H9 (cell line): ENCODE measurements at regions not wholly inside any gene's neighbourhood (a gene's known extent, or its start where the extent isn't known, plus 50 kb on each side); places are given as distances from the start of the nearest gene placed in this dataset.

Experiments
- DNase-seq: peaks from one replicate; pipeline ENCODE4 v3.0.0-alpha.2; 2017
- H2AFZ ChIP-seq: one replicate; pipeline ENCODE4 v1.6.1; 2013; ENCODE audit warnings: mild to moderate bottlenecking, low read length, control low read depth, moderate library complexity
- H2AK5ac ChIP-seq: 2 replicates; pipeline ENCODE4 v1.6.1; 2013; ENCODE audit warnings: low read length, control low read depth, mixed read lengths; ENCODE audit not compliant: insufficient read length
- H2BK120ac ChIP-seq: one replicate; pipeline ENCODE4 v1.6.1; 2013; ENCODE audit warnings: low read depth, mild to moderate bottlenecking, low read length, control low read depth, inconsistent platforms; ENCODE audit not compliant: poor library complexity, severe bottlenecking
- H2BK12ac ChIP-seq: 2 replicates; pipeline ENCODE4 v1.6.1; 2013; ENCODE audit warnings: low read length, control low read depth, mixed read lengths, low read depth; ENCODE audit not compliant: insufficient read length
- H2BK15ac ChIP-seq: 2 replicates; pipeline ENCODE4 v1.6.1; 2013; ENCODE audit warnings: low read depth, low read length, control low read depth
- H2BK20ac ChIP-seq: one replicate; pipeline ENCODE4 v1.6.1; 2013; ENCODE audit warnings: low read depth, mild to moderate bottlenecking, low read length, control low read depth, inconsistent platforms; ENCODE audit not compliant: poor library complexity, severe bottlenecking
- H2BK5ac ChIP-seq: 2 replicates; pipeline ENCODE4 v1.6.1; 2013; ENCODE audit warnings: low read length, control low read depth, mixed read lengths; ENCODE audit not compliant: insufficient read length
- H3K14ac ChIP-seq: 2 replicates; pipeline ENCODE4 v1.6.1; 2013; ENCODE audit warnings: low read length, control low read depth; ENCODE audit not compliant: insufficient read depth
- H3K18ac ChIP-seq: 2 replicates; pipeline ENCODE4 v1.6.1; 2013; ENCODE audit warnings: low read depth, mild to moderate bottlenecking, mixed read lengths, low read length, control low read depth; ENCODE audit not compliant: insufficient read length
- H3K23ac ChIP-seq: 2 replicates; pipeline ENCODE4 v1.6.1; 2013; ENCODE audit warnings: low read length, control low read depth, mixed read lengths, low read depth; ENCODE audit not compliant: insufficient read length
- H3K23me2 ChIP-seq: 2 replicates; pipeline ENCODE4 v1.6.1; 2013; ENCODE audit warnings: low read depth, mild to moderate bottlenecking, mixed read lengths, low read length, control low read depth; ENCODE audit not compliant: insufficient read length, poor library complexity, severe bottlenecking
- H3K27ac ChIP-seq: 2 replicates; pipeline ENCODE4 v1.5.1; 2013; ENCODE audit warnings: low read length, control low read depth, mixed read lengths, low read depth; ENCODE audit not compliant: insufficient read length
- H3K27me3 ChIP-seq: 2 replicates; pipeline ENCODE4 v1.6.1; 2013; ENCODE audit warnings: low read length, control low read depth, inconsistent platforms; ENCODE audit not compliant: insufficient read depth
- H3K4ac ChIP-seq: 2 replicates; pipeline ENCODE4 v1.6.1; 2013; ENCODE audit warnings: low read depth, mild to moderate bottlenecking, control low read depth, inconsistent platforms, low read length, moderate library complexity
- H3K4me1 ChIP-seq: 2 replicates; pipeline ENCODE4 v1.6.1; 2013; ENCODE audit warnings: low read length, control low read depth, inconsistent platforms; ENCODE audit not compliant: insufficient read depth
- H3K4me2 ChIP-seq: 2 replicates; pipeline ENCODE4 v1.6.1; 2013; ENCODE audit warnings: low read length, control low read depth, mixed read lengths; ENCODE audit not compliant: insufficient read length, insufficient read depth
- H3K56ac ChIP-seq: 2 replicates; pipeline ENCODE4 v1.6.1; 2013; ENCODE audit warnings: low read depth, mild to moderate bottlenecking, mixed read lengths, low read length, control low read depth; ENCODE audit not compliant: insufficient read length
- H3K79me1 ChIP-seq: 2 replicates; pipeline ENCODE4 v1.6.1; 2013; ENCODE audit warnings: low read depth, mild to moderate bottlenecking, moderate library complexity, low read length, control low read depth, inconsistent platforms; ENCODE audit not compliant: insufficient read depth, poor library complexity, severe bottlenecking
- H3K79me2 ChIP-seq: 2 replicates; pipeline ENCODE4 v1.6.1; 2013; ENCODE audit warnings: low read length, control low read depth, inconsistent platforms; ENCODE audit not compliant: insufficient read depth
- H3K9ac ChIP-seq: 2 replicates; pipeline ENCODE4 v1.6.1; 2013; ENCODE audit warnings: low read length, control low read depth, mixed read lengths; ENCODE audit not compliant: insufficient read length; ENCODE audit errors: extremely low read depth
- H3K9me3 ChIP-seq: one replicate; pipeline ENCODE4 v1.6.1; 2013; ENCODE audit warnings: low read depth, low read length, inconsistent platforms; ENCODE audit not compliant: control insufficient read depth
- H3T11ph ChIP-seq: one replicate; pipeline ENCODE4 v1.6.1; 2013; ENCODE audit warnings: mild to moderate bottlenecking, low read length, control low read depth, inconsistent platforms
- H4K20me1 ChIP-seq: one replicate; pipeline ENCODE4 v1.6.1; 2013; ENCODE audit not compliant: control insufficient read depth, insufficient read length, insufficient read depth
- H4K5ac ChIP-seq: 2 replicates; pipeline ENCODE4 v1.6.1; 2013; ENCODE audit warnings: low read depth, mild to moderate bottlenecking, mixed read lengths, low read length, control low read depth; ENCODE audit not compliant: insufficient read length
- H4K8ac ChIP-seq: replicated peaks from 2 replicates; pipeline ENCODE4 v1.6.1; 2013; ENCODE audit warnings: low read length, control low read depth, mixed read lengths, low read depth; ENCODE audit not compliant: insufficient read length
- H4K91ac ChIP-seq: 2 replicates; pipeline ENCODE4 v1.6.1; 2013; ENCODE audit warnings: low read depth, mild to moderate bottlenecking, moderate library complexity, mixed read lengths, low read length, control low read depth; ENCODE audit not compliant: insufficient read length
- H3K27ac Mint-ChIP-seq, 3 experiments: 2 replicates in 2 of 3; 3 replicates in 1 of 3; pipeline ENCODE4 v1.8.0; 2020 to 2021; ENCODE audit warnings: mixed read lengths in 3 of 3, mild to moderate bottlenecking in 1 of 3, moderate library complexity in 1 of 3
- H3K27me3 Mint-ChIP-seq: 2 replicates; pipeline ENCODE4 v1.8.0; 2021; ENCODE audit warnings: low read depth, mild to moderate bottlenecking, moderate library complexity, mixed read lengths
- H3K36me3 Mint-ChIP-seq, 3 experiments: 2 replicates in 2 of 3; 3 replicates in 1 of 3; pipeline ENCODE4 v1.8.0; 2020 to 2021; ENCODE audit warnings: low read depth in 3 of 3, mixed read lengths in 3 of 3; ENCODE audit not compliant: insufficient read depth in 1 of 3
- H3K4me1 Mint-ChIP-seq, 2 experiments: 2 replicates each; pipeline ENCODE4 v1.8.0; 2020; ENCODE audit warnings: mixed read lengths in 2 of 2
- H3K4me3 Mint-ChIP-seq, 2 experiments: 2 replicates in 1 of 2; 3 replicates in 1 of 2; pipeline ENCODE4 v1.8.0; 2020 to 2021; ENCODE audit warnings: mild to moderate bottlenecking in 2 of 2, mixed read lengths in 2 of 2, moderate library complexity in 1 of 2
- H3K9me3 Mint-ChIP-seq, 2 experiments: 2 replicates in 1 of 2; 3 replicates in 1 of 2; pipeline ENCODE4 v1.8.0; 2020; ENCODE audit warnings: mild to moderate bottlenecking in 2 of 2, mixed read lengths in 2 of 2, moderate library complexity in 1 of 2
- WGBS: extraction: QIAGEN DNeasy Blood & Tissue Kit; methylation state at CpG from one replicate; pipeline ENCODE4 v1.1.7; 2013; ENCODE audit warnings: missing lambda C conversion rate, low lambda C conversion rate, mixed read lengths; ENCODE audit not compliant: insufficient read length; ENCODE audit errors: extremely low coverage; 5-methylcytosine and 5-hydroxymethylcytosine counted together
- TF ChIP-seq, protein P1 (sequence below): fragments of 200-600 bp; sonication (generic); conservative IDR thresholded peaks from 3 replicates; pipeline ENCODE4 v1.8.0; 2021; ENCODE audit warnings: antibody characterized with exemption, mild to moderate bottlenecking

DNA sequence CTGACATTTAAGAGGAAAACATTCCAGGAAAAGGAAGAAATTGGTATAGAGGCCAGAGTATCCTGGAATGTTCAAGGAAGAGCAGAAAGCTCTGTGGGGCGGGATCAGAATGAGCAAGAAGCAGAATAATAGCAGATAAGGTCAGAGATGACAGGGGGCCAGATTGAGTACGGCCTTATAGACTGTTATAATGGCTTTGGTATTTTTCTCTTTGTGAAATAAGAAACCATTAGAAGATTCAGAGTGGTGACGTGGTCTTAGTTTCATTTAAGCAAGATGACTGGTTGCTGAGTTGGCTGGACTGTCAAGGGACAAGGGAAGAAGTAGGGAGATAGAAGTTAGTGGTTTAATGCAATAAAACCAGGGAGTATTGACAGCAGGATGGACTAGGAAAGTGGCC lies 218.3 kb upstream of the SOX2 start:
- Histone ChIP-seq H2AFZ (no peak overlapping the region), H3K4me2 (no peak overlapping the region), H4K91ac (no peak overlapping the region), H2BK5ac (no peak overlapping the region), H3K9me3 (no peaks in the 10 kb centered on the region), H3K9ac (no peak overlapping the region), H3K23ac (no peak overlapping the region), H2BK20ac (no peak overlapping the region), H4K5ac (no peak overlapping the region), H3K27ac (no peak overlapping the region), H3K27me3 (no peaks in the 10 kb centered on the region), H3K4ac (no peak overlapping the region), H3T11ph (no peak overlapping the region), H4K8ac (no peak overlapping the region), H3K79me1 (no peaks in the 10 kb centered on the region), H2BK15ac (no peak overlapping the region), H3K4me1 (peaks cover 4% of the 10 kb centered on the region), H2AK5ac (no peak overlapping the region), H3K14ac (no peak overlapping the region), H3K79me2 (no peaks in the 10 kb centered on the region), H3K23me2 (no peaks in the 10 kb centered on the region), H3K18ac (no peak overlapping the region), H2BK120ac (no peak overlapping the region), H2BK12ac (no peak overlapping the region), H4K20me1 (no peaks in the 10 kb centered on the region), H3K56ac (no peak overlapping the region)
- TF ChIP-seq, protein P1, sequence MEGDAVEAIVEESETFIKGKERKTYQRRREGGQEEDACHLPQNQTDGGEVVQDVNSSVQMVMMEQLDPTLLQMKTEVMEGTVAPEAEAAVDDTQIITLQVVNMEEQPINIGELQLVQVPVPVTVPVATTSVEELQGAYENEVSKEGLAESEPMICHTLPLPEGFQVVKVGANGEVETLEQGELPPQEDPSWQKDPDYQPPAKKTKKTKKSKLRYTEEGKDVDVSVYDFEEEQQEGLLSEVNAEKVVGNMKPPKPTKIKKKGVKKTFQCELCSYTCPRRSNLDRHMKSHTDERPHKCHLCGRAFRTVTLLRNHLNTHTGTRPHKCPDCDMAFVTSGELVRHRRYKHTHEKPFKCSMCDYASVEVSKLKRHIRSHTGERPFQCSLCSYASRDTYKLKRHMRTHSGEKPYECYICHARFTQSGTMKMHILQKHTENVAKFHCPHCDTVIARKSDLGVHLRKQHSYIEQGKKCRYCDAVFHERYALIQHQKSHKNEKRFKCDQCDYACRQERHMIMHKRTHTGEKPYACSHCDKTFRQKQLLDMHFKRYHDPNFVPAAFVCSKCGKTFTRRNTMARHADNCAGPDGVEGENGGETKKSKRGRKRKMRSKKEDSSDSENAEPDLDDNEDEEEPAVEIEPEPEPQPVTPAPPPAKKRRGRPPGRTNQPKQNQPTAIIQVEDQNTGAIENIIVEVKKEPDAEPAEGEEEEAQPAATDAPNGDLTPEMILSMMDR, result no peak
- Mint-ChIP-seq H3K9me3 (no peaks in the 10 kb centered on the region), H3K36me3 (no peaks in the 10 kb centered on the region), H3K27ac (no peak overlapping the region), H3K4me3 (no peak overlapping the region), H3K27me3 (no peaks in the 10 kb centered on the region), H3K4me1 (peaks cover 5 to 11% of the 10 kb centered on the region in 2 experiments)
- no peak for DNase-seq
- no CpG with 5 or more reads among the region's 3 CpGs for WGBS
